ENCODE measurements at regions not wholly inside any gene's neighbourhood (a gene's known extent, or its start where the extent isn't known, plus 50 kb on each side); places are given as distances from the start of the nearest gene placed in this dataset.

DNA sequence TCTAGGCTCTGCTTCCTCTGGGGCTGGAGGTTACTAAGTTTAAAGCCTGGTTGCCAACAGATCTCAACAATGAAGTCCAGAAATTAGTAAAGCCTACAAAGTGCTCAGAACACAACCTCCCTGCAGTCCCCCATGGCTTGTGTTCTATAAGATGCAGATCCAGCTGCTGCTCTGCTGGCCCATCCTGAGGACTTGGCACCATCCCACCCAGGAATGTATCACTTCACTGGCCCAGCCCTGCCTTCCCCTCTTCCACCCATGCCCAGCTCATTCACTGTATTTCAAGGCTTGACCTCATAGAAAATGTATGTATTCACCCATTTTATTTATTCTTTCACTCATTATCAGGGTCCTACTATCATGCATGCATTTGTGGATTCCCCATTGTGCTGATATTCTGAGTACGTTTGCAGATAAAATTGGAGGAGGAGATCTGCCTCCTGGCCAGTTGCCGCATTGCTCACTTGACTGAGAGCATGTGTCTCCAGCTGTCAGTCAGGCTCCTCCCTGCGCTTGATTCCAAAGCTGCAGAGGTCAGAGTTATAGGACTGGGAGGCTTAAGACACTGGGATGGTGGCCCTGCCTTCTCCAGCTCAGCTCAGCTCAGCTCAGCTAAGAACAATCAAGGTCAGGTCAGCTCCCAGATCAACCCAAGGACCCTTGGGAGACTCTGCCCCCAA, 104.8 kb downstream of the MAFB start:
- H3K27me3 ChIP-seq (ENCODE audit: insufficient read depth, low read length): no peaks in the 10 kb centered on the region
- H3K9me2 ChIP-seq (ENCODE audit: low read depth, low read length): no peaks in the 10 kb centered on the region
- H3K79me2 ChIP-seq (ENCODE audit: insufficient read depth, low read length): no peaks in the 10 kb centered on the region
- no peaks in the 10 kb centered on the region for H3K4me1 ChIP-seq (ENCODE audit: insufficient read depth, low read length, severe bottlenecking)
- TF ChIP-seq, protein P1, sequence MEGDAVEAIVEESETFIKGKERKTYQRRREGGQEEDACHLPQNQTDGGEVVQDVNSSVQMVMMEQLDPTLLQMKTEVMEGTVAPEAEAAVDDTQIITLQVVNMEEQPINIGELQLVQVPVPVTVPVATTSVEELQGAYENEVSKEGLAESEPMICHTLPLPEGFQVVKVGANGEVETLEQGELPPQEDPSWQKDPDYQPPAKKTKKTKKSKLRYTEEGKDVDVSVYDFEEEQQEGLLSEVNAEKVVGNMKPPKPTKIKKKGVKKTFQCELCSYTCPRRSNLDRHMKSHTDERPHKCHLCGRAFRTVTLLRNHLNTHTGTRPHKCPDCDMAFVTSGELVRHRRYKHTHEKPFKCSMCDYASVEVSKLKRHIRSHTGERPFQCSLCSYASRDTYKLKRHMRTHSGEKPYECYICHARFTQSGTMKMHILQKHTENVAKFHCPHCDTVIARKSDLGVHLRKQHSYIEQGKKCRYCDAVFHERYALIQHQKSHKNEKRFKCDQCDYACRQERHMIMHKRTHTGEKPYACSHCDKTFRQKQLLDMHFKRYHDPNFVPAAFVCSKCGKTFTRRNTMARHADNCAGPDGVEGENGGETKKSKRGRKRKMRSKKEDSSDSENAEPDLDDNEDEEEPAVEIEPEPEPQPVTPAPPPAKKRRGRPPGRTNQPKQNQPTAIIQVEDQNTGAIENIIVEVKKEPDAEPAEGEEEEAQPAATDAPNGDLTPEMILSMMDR (IDR thresholded peaks at IDR 0.05; ENCODE audit: low read length): no peak
- H3K27ac ChIP-seq (ENCODE audit: low read depth, low read length, poor library complexity, severe bottlenecking): no peak overlapping the region
- no peak overlapping the region for H3K9ac ChIP-seq (ENCODE audit: low read length)
- H3K4me2 ChIP-seq (ENCODE audit: low read length): no peak overlapping the region
- no peaks in the 10 kb centered on the region for H3K36me3 ChIP-seq (ENCODE audit: insufficient read depth, low read length)
- no peak overlapping the region for H3K4me3 ChIP-seq (ENCODE audit: low read depth, low read length, poor library complexity, severe bottlenecking)
- H3K9me3 ChIP-seq (ENCODE audit: low read length): no peaks in the 10 kb centered on the region
- no peaks in the 10 kb centered on the region for H3F3A ChIP-seq (ENCODE audit: insufficient read depth, low read length)
- no peak overlapping the region for H2AFZ ChIP-seq (ENCODE audit: low read length)
- no peaks in the 10 kb centered on the region for H4K20me1 ChIP-seq (ENCODE audit: insufficient read depth, low read length)

DNA sequence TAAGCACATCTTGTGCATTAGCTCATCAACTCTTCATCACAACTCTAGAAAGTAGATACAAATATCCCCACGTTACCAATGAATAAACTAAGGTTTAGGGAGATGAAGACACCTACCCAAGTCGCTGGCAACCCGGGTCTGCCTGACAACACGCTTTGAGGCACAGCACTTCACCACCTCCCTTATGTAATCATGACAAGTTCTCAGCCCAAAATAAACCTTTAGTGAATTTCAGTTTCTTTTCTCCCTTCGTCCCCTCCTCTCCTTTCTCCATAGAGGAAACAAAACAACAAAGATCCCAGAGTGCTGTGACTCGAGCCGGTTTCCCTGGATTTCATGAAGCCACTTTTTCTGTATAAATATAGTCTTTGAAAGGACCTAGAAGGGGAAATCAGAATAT, 105.4 kb downstream of the MAFB start:
- H3K79me2 ChIP-seq (ENCODE audit: insufficient read depth, low read length): no peaks in the 10 kb centered on the region
- H3K36me3 ChIP-seq (ENCODE audit: insufficient read depth, low read length): no peaks in the 10 kb centered on the region
- no peak overlapping the region for H2AFZ ChIP-seq (ENCODE audit: low read length)
- no peaks in the 10 kb centered on the region for H3K4me1 ChIP-seq (ENCODE audit: insufficient read depth, low read length, severe bottlenecking)
- no peak overlapping the region for H3K27ac ChIP-seq (ENCODE audit: low read depth, low read length, poor library complexity, severe bottlenecking)
- no peak overlapping the region for H3K4me3 ChIP-seq (ENCODE audit: low read depth, low read length, poor library complexity, severe bottlenecking)
- no peak for TF ChIP-seq EZH2 (IDR thresholded peaks at IDR 0.05; ENCODE audit: borderline replicate concordance, low read length)
- TF ChIP-seq, protein P1 (IDR thresholded peaks at IDR 0.05; ENCODE audit: low read length): no peak
- H3K27me3 ChIP-seq (ENCODE audit: insufficient read depth, low read length): no peaks in the 10 kb centered on the region
- H3K9me3 ChIP-seq (ENCODE audit: low read length): no peaks in the 10 kb centered on the region
- no peak overlapping the region for H3K4me2 ChIP-seq (ENCODE audit: low read length)
- H3K9me2 ChIP-seq (ENCODE audit: low read depth, low read length): no peaks in the 10 kb centered on the region
- no peak overlapping the region for H3K9ac ChIP-seq (ENCODE audit: low read length)
- no peaks in the 10 kb centered on the region for H4K20me1 ChIP-seq (ENCODE audit: insufficient read depth, low read length)
- no peaks in the 10 kb centered on the region for H3F3A ChIP-seq (ENCODE audit: insufficient read depth, low read length)

DNA sequence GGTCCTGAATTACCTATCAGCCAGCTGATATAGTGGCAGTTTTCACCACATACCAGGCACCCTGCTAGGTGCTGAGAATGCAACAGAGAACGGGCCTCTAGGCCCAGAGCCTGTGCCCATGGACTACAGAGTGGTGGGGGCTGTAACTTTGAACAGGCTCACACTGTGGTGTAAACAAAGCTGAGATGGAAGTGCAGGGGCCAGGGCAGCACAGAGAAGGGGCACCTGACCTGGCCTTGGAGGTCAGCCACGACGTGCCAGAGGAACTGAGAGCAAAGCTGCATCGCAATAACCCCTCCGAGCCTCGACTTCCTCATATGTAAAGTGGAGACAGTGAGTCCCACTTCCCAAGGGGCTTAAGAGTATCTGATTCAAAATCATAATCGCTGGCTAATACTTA, 105.8 kb downstream of the MAFB start:
- Histone ChIP-seq H2AFZ (ENCODE audit: low read length) (no peak overlapping the region), H3K27me3 (ENCODE audit: insufficient read depth, low read length) (no peaks in the 10 kb centered on the region), H3F3A (ENCODE audit: insufficient read depth, low read length) (no peaks in the 10 kb centered on the region), H3K9ac (ENCODE audit: low read length) (no peak overlapping the region), H3K4me3 (ENCODE audit: low read depth, low read length, poor library complexity, severe bottlenecking) (no peak overlapping the region), H3K9me2 (ENCODE audit: low read depth, low read length) (no peaks in the 10 kb centered on the region), H3K36me3 (ENCODE audit: insufficient read depth, low read length) (no peaks in the 10 kb centered on the region), H3K27ac (ENCODE audit: low read depth, low read length, poor library complexity, severe bottlenecking) (no peak overlapping the region), H3K79me2 (ENCODE audit: insufficient read depth, low read length) (no peaks in the 10 kb centered on the region), H3K9me3 (ENCODE audit: low read length) (no peaks in the 10 kb centered on the region), H3K4me2 (ENCODE audit: low read length) (no peak overlapping the region), H4K20me1 (ENCODE audit: insufficient read depth, low read length) (no peaks in the 10 kb centered on the region), H3K4me1 (ENCODE audit: insufficient read depth, low read length, severe bottlenecking) (no peaks in the 10 kb centered on the region)
- TF ChIP-seq, protein P1 (IDR thresholded peaks at IDR 0.05; ENCODE audit: low read length): no peak
- no peak for TF ChIP-seq EZH2 (IDR thresholded peaks at IDR 0.05; ENCODE audit: borderline replicate concordance, low read length)
